ENCODE measurements at regions not wholly inside any gene's neighbourhood (a gene's known extent, or its start where the extent isn't known, plus 50 kb on each side); places are given as distances from the start of the nearest gene placed in this dataset.

- TF ChIP-seq CTCF (IDR thresholded peaks at IDR 0.05 in 4 of 5, conservative IDR thresholded peaks at IDR 0.05 in 1 of 5) (no peak), POLR2A (IDR thresholded peaks at IDR 0.05) (no peak)
Measured at GRCh38 chr1:95829556-95829955, 595.5 kb downstream of the RWDD3 start.

Data from gastrocnemius medialis (tissue), 4 donors.